Muscle layer of colon (tissue), 2 donors: ENCODE measurements at regions not wholly inside any gene's neighbourhood (a gene's known extent, or its start where the extent isn't known, plus 50 kb on each side); places are given as distances from the start of the nearest gene placed in this dataset.
A peak's percentile ranks its signal among the peaks of the same experiment; 100 is the strongest.

ENCODE experiments used
- H3K27ac ChIP-seq: one replicate; pipeline ENCODE4 v1.7.0; 2013; ENCODE audit warnings: low read depth, mild to moderate bottlenecking, low read length, moderate library complexity
- H3K27me3 ChIP-seq, 2 donors: one replicate each; pipeline ENCODE4 v1.7.0; 2013; ENCODE audit warnings: low read length in 2 of 2, mild to moderate bottlenecking in 2 of 2; ENCODE audit not compliant: insufficient read depth in 2 of 2, control insufficient read depth in 1 of 2
- H3K36me3 ChIP-seq: one replicate; pipeline ENCODE4 v1.7.0; 2013; ENCODE audit warnings: mild to moderate bottlenecking, low read length; ENCODE audit not compliant: insufficient read depth
- H3K4me1 ChIP-seq: one replicate; pipeline ENCODE4 v1.7.0; 2013; ENCODE audit warnings: mild to moderate bottlenecking, low read length; ENCODE audit not compliant: insufficient read depth
- H3K4me3 ChIP-seq, 2 donors: one replicate each; pipeline ENCODE4 v1.7.0; 2013; ENCODE audit warnings: low read length in 2 of 2, low read depth in 1 of 2, mild to moderate bottlenecking in 1 of 2, moderate library complexity in 1 of 2
- H3K9ac ChIP-seq: one replicate; pipeline ENCODE4 v1.7.0; 2013; ENCODE audit warnings: low read length
- H3K9me3 ChIP-seq: one replicate; pipeline ENCODE4 v1.7.0; 2013; ENCODE audit warnings: mild to moderate bottlenecking, low read length
- donor health status: abdominal sarcoma.
- donor health status: Adenocarcinoma of cecum.

DNA sequence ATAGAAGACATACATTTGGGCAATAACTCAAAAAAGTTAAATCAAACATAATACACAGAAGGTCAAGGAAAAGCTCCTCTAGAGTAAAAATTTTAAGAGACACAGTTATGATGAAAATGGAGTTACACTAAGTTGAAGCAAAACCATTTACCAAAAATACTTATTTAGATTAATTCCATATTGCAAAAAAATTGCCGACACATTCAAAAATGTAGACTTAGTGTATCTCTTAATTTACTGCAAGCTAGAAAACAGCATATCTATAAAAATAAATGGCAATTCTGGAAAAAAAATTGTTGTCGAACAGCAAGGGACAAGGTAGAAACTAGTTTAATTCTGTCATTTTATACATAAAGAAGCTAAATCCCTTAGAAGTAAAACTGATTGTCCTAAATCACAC is 248.7 kb upstream of the KIF2B start:
- Histone ChIP-seq H3K36me3 (no peaks in the 10 kb centered on the region), H3K27me3 (no peaks in the 10 kb centered on the region), H3K27ac (no peak overlapping the region), H3K9ac (no peak overlapping the region), H3K4me1 (no peaks in the 10 kb centered on the region), H3K9me3 (no peaks in the 10 kb centered on the region), H3K4me3 (no peak overlapping the region)

DNA sequence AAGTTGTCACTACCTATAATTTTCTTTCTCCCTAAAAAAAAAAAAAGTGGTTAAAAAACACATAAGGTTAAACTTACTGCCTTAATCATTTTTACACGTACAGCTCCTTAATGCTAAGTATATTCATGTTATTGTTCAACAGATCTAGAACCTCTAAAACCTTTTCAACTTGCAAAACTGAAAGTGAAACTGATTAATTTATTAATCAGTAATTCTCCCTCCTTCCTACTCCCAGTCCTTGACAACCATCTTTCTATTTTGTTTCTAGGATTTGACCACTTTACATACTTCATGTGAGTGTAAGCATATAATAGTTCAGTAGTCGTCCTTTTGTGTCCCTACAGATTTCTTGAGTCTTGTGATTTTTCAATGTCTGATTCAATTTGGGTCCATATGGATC is 251.4 kb upstream of the KIF2B start:
- Histone ChIP-seq H3K4me3 (no peak overlapping the region), H3K36me3 (no peaks in the 10 kb centered on the region), H3K27me3 (no peaks in the 10 kb centered on the region), H3K9me3 (no peaks in the 10 kb centered on the region), H3K9ac (no peak overlapping the region), H3K27ac (no peak overlapping the region), H3K4me1 (no peaks in the 10 kb centered on the region)

DNA sequence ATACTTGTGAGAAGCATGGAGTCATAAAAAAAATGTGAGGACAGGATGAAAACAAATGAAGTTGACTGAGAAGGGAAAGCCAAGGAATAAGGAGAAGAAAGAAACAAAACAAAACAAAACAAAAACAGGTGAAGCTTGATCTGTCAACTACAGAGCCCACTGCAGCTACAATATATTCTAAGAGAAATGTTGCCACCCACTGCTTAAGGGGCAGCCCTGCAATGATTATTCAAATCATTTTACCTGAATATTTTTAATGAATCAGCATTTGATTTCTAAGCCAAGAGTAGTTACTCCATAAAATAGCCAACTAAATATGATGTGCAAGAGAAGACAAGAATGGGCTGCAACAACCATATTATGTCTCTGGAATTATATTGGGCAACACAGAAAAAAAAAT is 252.0 kb upstream of the KIF2B start:
- H3K27me3 ChIP-seq = no peaks in the 10 kb centered on the region
- no peaks in the 10 kb centered on the region for H3K4me1 ChIP-seq
- no peak overlapping the region for H3K9ac ChIP-seq
- H3K9me3 ChIP-seq = no peaks in the 10 kb centered on the region
- peak overlapping the region in 1 of 2 donors; percentile 29 for H3K4me3 ChIP-seq
- no peaks in the 10 kb centered on the region for H3K36me3 ChIP-seq
- no peak overlapping the region for H3K27ac ChIP-seq

DNA sequence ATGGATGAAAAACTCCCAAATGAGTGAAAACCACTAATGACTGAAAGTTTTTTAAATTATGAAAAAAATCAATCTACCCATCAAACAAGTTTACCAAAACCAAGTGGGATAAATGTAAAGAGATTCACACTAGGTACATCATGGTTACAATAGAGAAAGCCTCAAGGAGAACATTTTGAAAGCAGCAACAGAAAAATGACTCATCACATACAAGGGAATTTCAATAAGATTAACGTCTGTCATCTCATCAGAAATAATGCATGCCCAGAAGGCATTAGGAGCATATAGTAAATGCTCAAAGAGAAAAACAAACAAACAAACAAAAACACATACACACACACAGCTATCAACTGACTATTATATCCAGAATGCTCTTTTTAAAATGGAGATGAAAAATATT is 261.8 kb upstream of the KIF2B start:
- no peaks in the 10 kb centered on the region for H3K9me3 ChIP-seq

DNA sequence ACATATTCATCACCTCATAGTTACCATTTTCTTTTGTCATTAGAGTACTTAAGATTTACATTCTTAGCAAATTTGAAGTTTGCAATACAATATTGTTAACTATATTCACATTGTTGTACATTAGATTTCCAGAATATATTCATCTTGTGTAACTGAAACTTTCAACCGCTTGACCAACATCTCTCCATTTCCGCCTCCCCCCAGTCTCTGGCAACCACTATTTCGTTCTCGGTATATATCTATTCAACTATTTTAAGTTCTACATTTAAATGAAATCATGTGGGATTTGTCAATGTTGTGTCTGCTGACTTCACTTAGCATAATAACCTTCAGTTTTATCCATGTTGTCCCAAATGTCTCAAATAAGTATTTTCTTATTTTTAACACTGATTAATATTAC is 274.5 kb upstream of the KIF2B start:
- no peaks in the 10 kb centered on the region for H3K36me3 ChIP-seq
- H3K27ac ChIP-seq = no peak overlapping the region

More for the DNA sequence above, 261.8 kb upstream of the KIF2B start:
- Histone ChIP-seq H3K4me1 (no peaks in the 10 kb centered on the region), H3K4me3 (no peak overlapping the region), H3K27ac (no peak overlapping the region), H3K36me3 (no peaks in the 10 kb centered on the region), H3K9ac (no peak overlapping the region), H3K27me3 (no peaks in the 10 kb centered on the region)

DNA sequence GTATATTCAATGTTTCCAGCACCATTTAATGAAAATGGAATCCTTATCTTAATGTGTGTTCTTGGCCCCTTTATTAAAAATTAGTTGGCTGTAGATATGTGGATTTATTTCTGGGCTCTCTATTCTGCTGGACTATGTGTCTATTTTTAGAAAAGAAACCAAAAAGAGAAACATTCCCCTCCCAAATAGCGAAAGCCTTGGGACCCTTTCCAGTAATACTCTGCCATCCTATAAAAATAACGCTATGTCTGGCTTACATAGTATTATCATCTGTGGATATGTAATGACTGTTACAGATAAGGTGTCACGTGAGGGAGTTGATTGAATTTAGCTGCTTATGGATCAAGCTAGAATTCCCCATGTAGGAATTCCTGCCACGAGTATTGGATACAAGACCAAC is 279.3 kb upstream of the KIF2B start:
- Histone ChIP-seq H3K36me3 (no peaks in the 10 kb centered on the region), H3K27ac (no peak overlapping the region), H3K9ac (no peak overlapping the region), H3K9me3 (no peaks in the 10 kb centered on the region), H3K4me3 (no peak overlapping the region), H3K4me1 (peaks cover 4% of the 10 kb centered on the region), H3K27me3 (no peaks in the 10 kb centered on the region)

More for the DNA sequence above, 274.5 kb upstream of the KIF2B start:
- no peaks in the 10 kb centered on the region for H3K9me3 ChIP-seq
- H3K9ac ChIP-seq = no peak overlapping the region
- no peaks in the 10 kb centered on the region for H3K27me3 ChIP-seq
- H3K4me3 ChIP-seq = no peak overlapping the region
- peaks cover 4% of the 10 kb centered on the region for H3K4me1 ChIP-seq

DNA sequence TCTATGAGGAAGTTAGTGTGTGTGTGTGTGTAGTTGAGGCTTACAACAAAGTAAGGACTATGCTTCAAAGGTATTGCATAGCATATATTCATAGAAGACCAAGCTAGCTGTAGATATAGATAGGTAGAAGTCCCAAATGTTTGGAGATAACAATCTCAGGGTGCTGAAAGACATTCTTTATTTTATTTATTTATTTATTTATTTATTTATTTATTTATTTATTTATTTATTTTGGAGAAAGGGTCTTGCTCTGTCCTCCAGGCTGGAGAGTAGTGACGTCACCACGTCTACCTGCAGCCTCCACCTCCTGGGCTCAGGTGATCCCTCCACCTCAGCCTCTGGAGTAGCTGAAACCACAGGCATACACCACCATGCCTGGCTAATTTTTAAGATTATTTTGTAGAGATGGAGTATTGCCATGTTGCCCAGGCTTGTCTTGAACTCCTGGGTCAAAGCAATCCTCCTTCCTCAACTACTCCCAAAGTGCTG is 284.6 kb upstream of the KIF2B start:
- no peaks in the 10 kb centered on the region for H3K9me3 ChIP-seq
- no peaks in the 10 kb centered on the region for H3K4me1 ChIP-seq
- H3K27me3 ChIP-seq = no peaks in the 10 kb centered on the region
- no peak overlapping the region for H3K4me3 ChIP-seq
- H3K27ac ChIP-seq = no peak overlapping the region
- no peak overlapping the region for H3K9ac ChIP-seq
- H3K36me3 ChIP-seq = no peaks in the 10 kb centered on the region

DNA sequence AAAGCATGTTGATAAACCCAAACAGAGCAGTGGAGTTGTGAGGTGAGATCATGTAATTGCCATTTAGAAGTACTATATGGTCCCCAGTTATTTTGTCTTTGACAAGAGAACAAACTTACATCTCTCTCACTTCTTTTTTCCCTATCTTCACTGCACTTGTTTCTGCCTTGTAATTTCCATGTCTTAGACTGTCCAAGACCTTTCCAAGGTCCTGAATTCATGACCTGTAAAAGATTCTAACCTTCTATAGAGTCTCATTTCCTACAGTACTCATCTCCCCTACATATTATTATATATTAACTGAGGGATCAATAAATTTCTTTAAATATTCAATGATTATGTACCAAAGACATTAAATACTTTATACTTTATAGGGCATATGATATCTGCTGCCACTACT is 295.3 kb upstream of the KIF2B start:
- Histone ChIP-seq H3K4me1 (no peaks in the 10 kb centered on the region), H3K9ac (no peak overlapping the region), H3K27me3 (no peaks in the 10 kb centered on the region), H3K27ac (no peak overlapping the region), H3K9me3 (no peaks in the 10 kb centered on the region), H3K36me3 (no peaks in the 10 kb centered on the region), H3K4me3 (no peak overlapping the region)

DNA sequence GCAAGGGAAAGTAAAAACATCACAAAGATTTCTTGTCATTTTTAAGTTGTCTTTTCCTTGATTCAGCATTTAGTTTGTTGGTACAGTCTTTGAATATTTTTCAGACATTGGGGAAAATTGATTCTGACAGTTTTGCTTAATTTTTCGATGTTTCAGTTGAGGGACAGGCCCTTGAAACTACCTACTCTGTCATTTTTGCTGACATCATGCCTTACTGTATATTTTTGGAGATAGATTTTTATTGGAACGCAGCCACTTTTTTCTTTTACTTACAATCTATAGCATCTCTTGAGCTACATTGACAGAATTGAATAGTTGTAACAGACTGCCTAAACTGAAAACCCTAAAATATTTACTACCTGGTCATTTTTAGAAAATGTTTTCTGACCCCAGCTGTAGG is 297.1 kb upstream of the KIF2B start:
- no peaks in the 10 kb centered on the region for H3K36me3 ChIP-seq
- no peaks in the 10 kb centered on the region for H3K9me3 ChIP-seq
- no peak overlapping the region for H3K27ac ChIP-seq
- no peaks in the 10 kb centered on the region for H3K4me1 ChIP-seq
- no peak overlapping the region for H3K4me3 ChIP-seq
- H3K27me3 ChIP-seq = no peaks in the 10 kb centered on the region
- H3K9ac ChIP-seq = no peak overlapping the region

DNA sequence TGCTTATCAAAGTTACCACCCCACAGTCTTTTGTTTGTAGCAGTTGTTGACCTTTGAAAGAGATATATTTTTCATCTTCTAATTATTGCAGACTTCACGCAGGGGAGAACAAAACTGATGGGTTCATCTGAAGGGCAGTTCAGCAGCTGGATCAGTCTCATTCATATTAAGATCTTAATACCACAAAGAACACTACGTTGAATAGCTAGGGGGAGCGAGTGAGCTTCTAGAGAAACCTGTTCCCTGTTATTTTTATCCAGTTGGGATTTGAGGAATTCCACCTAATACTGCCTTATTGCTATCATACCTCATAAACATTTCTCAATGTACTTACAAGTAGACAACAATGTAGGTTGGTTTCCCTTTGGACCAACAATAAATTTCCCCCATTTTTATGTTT is 306.1 kb upstream of the KIF2B start:
- H3K4me1 ChIP-seq = no peaks in the 10 kb centered on the region
- H3K9me3 ChIP-seq = no peaks in the 10 kb centered on the region
- H3K4me3 ChIP-seq = no peak overlapping the region
- H3K27me3 ChIP-seq = no peaks in the 10 kb centered on the region
- H3K27ac ChIP-seq = no peak overlapping the region
- H3K9ac ChIP-seq = no peak overlapping the region
- H3K36me3 ChIP-seq = no peaks in the 10 kb centered on the region

DNA sequence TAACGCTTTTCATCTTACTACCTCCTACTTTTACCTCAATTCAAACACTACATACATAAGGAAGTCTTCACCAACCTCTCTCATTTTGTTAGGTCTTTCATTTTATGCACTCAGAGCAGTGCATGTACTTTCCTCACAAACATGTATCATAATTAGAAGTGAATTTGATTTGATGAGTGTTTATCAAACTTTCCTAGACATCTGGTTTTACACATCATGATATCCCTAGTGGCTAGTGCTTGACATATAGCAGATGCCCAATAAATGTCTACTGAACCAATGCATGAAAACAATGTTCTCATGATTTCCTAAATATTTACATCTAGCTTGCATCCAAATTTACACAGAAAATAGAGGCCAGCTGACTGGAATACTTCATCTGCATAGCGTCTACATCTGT is 323.4 kb upstream of the KIF2B start:
- Histone ChIP-seq H3K4me1 (peaks cover 7% of the 10 kb centered on the region), H3K27me3 (no peaks in the 10 kb centered on the region), H3K4me3 (peak overlapping the region in 1 of 2 donors; percentile 27), H3K36me3 (no peaks in the 10 kb centered on the region), H3K9me3 (no peaks in the 10 kb centered on the region), H3K9ac (no peak overlapping the region), H3K27ac (no peak overlapping the region)

DNA sequence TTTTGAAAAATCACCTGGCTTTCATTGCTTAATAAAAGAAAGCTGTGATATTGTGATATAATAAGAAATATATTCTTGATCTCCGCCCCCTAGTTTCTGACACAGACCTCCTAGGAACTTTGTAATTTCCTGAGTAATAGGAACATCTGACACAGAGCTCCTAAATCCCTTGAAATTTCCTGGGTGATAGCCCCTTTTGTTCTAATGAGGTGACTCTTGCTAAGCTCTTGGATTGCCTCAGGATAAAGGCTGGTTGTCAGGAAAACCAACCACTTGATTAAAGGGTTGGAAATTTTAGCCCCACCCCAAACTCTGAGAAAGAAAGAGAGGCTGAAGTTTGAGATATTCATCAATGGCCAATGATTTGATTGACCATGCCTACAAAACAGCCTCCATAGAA is 326.4 kb upstream of the KIF2B start:
- no peaks in the 10 kb centered on the region for H3K9me3 ChIP-seq
- no peak overlapping the region for H3K9ac ChIP-seq
- peaks cover 7% of the 10 kb centered on the region for H3K4me1 ChIP-seq
- H3K4me3 ChIP-seq = no peak overlapping the region
- H3K36me3 ChIP-seq = no peaks in the 10 kb centered on the region
- H3K27ac ChIP-seq = no peak overlapping the region
- H3K27me3 ChIP-seq = no peaks in the 10 kb centered on the region
